CD4-positive, alpha-beta T cell treated with Interleukin-17A for 4 hours (primary cell): ENCODE measurements at regions not wholly inside any gene's neighbourhood (a gene's known extent, or its start where the extent isn't known, plus 50 kb on each side); places are given as distances from the start of the nearest gene placed in this dataset.

ENCODE experiments used
- DNase-seq: peaks from one replicate; pipeline ENCODE4 v3.0.0-alpha.2; 2020; ENCODE audit warnings: mixed read lengths

DNA sequence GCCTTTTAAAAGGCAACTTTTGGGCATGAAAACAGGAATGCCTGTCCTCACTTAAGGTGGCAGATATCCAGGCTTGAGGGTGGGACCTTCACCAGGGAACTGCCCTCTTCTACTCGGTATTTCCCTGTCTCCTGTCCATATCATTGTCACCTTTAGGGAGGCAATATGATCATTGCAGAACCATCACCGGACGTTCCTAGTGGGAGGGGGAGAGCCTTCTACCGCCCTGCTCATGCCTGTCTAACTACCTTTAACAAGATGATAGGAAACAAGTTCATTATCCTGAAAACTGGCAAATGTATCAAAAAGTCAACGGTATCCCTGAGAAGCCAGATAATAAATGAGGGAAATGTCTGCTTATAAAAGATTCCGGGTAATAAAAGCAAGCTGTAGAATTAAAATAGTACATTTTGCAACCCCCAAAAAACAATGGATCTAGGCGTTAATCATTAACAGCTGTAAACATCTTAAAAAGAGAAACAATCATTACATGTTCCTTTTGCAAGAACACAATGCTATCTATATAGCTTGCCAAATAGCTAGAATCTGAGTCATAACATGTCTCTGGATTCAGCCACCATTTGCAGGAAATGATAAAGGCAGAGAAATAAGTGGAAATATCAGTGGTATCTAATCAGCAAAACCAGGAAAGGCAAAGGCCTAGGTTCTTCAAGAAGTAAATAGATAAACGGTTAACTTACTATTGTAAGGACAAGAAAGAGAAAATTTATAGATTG is 852.9 kb upstream of the ADGRL4 start:
- no peak for DNase-seq

GRCh38 chr1:79852004-79852403 is 845.5 kb upstream of the ADGRL4 start:
- DNase-seq: no peak

GRCh38 chr1:79849388-79849787 is 842.9 kb upstream of the ADGRL4 start:
- no peak for DNase-seq

GRCh38 chr1:79848316-79848715 is 841.8 kb upstream of the ADGRL4 start:
- no peak for DNase-seq

DNA sequence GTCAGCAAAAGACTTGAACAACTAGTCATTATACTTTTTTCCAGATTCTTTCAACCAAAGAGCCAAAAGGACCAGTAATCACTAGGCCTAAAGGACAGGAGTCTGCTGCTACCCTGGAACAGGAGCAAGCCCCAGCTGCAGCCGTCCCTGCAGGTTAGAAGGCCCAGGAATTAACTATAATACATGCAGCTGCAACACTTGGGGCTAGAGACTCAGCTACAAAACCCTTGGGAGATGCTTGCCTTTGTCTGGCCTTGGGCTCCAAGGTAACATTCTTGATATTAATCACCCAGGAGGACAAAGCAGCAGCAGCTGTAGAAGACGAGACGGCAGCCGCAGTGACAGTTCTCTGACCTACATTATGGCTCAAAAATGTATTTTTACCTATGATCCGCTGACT is 841.2 kb upstream of the ADGRL4 start:
- no peak for DNase-seq

- DNase-seq: no peak
Measured at GRCh38 chr1:79845936-79846335, 839.4 kb upstream of the ADGRL4 start.

- no peak for DNase-seq
Measured at GRCh38 chr1:79842811-79843210, 836.3 kb upstream of the ADGRL4 start.

GRCh38 chr1:79839882-79840281 is 833.4 kb upstream of the ADGRL4 start:
- DNase-seq: no peak

DNA sequence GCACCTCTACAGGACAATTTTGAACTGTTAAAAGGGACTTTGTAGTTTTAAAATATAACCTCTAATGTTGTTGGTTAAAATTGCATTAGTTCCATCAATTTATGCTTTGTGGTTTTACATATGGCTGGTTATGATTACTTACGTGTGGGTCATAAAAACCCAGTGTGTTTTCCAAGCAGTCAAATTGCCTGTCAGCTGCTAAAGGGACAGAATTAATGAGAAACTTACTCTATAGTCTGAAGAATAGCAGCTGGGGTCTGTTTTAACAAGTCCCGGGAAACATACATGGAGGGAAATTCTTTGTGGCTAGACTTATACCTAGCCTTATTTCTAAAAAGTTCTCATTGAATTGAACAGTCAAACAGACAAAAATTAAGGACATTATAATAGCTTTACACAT is 820.9 kb upstream of the ADGRL4 start:
- DNase-seq: no peak

- DNase-seq: no peak
Measured at GRCh38 chr1:79825551-79825950, 819.0 kb upstream of the ADGRL4 start.

DNA sequence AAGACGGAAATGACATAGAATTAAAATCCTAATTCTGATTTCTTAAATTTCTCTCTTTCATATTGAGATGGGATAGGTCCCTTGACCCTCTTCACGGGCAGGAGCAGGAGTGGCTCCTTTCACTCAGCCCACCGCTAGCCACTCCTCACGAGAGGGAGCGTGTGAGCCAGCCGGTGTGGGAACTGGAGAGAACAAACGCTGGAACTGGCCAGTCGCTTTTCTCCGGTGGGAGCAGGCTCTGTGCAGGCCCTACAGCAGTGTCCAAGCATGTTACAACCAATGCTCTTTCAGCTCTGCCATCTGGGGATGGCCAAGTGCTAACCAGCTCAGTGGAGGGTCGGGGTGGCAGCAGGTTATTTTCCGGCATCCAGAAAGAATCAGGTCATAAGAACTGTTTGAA is 815.5 kb upstream of the ADGRL4 start:
- DNase-seq: no peak

DNA sequence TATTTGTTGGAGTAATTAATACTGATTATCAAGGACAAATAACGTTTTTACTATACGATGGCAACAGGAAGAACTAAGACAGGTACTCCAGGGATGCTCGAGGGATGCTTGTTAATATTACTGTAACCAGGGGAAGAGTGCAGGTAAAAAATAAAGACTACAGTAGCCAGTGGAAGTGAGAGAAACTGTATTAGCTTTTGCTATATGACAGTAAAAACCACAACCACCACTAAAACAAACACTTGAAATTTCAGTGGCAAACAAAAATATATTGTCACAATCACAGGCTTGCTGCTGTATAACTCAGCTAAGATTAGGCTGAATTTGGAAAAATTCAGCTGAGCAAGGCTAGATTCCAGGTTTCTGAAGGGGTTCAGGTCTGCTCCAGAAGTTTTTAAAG is 812.6 kb upstream of the ADGRL4 start:
- DNase-seq: no peak

GRCh38 chr1:79817031-79817560 is 810.6 kb upstream of the ADGRL4 start:
- no peak for DNase-seq

DNA sequence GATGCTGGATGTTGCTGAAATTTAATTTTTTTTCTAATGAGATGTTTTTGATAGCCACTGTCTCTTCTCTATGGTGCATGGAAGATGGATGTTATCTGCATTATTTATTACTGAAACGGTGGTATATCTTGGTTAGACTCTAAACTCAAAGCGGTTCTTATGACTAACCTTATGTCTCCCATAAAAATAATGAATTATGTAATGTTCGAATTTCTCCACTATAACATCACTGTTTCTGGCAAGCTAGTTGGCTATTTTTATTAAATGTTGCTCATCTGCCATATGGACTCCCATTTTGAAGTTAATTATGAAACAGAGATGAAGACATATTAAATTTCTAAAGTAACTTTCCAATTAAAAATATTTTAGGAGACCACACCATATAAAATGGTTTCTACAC is 808.6 kb upstream of the ADGRL4 start:
- no peak for DNase-seq

DNA sequence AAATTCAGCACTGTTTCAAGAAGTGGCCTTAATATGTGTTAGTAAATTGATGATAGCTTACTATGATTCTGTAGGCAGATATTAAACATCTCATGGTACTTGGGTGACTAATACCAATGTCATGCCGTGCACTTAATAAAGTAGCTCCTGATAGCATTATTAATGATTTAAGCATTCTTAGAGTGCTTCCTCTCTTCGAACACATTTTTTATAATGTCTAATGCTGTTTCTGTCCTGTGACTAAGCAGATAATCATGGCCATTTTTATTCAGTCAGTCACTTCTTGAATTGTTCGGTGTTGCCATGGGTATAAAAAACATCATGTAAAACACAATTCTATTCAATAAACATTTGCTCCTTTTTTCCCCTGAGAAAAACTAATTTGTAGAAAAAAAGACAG is 804.6 kb upstream of the ADGRL4 start:
- no peak for DNase-seq

GRCh38 chr1:79808816-79809475 is 802.4 kb upstream of the ADGRL4 start:
- no peak for DNase-seq

- no peak for DNase-seq
Measured at GRCh38 chr1:79807816-79808215, 801.3 kb upstream of the ADGRL4 start.

GRCh38 chr1:79797487-79797886 is 791.0 kb upstream of the ADGRL4 start:
- no peak for DNase-seq

DNA sequence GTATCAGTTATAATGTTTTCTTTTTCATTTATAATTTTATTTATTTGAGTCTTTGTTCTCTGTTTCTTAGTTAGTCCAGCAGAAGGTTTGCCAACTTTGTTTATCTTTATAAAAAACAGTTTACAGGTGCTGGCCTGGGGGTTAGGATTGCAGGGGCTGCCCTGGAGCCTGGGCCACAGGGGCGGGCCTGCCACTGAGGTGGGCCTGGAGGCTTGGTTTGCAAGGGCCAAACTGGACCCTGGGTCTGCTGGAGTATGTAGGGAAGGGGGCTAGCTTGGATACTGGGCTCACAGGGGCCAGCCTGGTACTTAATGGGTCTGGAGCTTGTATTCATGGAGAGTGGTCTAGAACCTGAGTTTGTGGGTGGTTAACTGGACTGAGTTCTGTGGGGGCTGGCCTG is 789.9 kb upstream of the ADGRL4 start:
- DNase-seq: no peak

DNA sequence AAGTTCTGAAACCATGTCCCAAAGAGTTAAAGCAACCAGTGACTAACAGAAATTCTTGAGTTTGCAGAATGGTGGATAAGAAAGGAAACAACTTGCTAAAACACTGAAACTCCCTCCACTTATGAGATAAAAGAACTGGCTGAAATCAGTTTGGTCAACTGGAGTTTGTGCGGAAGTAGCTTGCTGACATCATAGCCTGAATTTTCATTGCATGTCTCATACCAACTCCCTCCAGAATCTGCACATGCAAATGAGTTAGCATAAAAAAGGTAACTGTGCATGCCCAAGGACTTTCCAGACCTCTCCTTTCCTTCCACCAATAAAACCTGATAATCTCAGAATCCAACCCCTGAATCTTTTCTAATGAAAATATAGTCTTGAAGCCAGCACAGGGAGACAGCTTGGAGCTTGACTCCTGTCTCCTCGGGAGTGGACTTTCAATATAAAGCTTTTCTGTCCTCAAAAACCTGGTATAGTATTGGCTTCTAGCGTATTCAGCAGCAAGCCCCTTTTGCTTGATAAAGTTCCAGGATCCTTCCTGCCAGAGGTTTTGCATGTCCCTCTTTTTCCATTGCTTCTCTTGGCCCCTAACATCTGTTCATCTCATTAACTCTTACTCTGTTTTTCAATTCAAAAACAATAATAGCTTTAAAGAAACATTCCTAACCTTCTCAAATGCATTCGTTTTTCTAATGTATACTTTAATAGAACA is 785.8 kb upstream of the ADGRL4 start:
- DNase-seq: no peak

DNA sequence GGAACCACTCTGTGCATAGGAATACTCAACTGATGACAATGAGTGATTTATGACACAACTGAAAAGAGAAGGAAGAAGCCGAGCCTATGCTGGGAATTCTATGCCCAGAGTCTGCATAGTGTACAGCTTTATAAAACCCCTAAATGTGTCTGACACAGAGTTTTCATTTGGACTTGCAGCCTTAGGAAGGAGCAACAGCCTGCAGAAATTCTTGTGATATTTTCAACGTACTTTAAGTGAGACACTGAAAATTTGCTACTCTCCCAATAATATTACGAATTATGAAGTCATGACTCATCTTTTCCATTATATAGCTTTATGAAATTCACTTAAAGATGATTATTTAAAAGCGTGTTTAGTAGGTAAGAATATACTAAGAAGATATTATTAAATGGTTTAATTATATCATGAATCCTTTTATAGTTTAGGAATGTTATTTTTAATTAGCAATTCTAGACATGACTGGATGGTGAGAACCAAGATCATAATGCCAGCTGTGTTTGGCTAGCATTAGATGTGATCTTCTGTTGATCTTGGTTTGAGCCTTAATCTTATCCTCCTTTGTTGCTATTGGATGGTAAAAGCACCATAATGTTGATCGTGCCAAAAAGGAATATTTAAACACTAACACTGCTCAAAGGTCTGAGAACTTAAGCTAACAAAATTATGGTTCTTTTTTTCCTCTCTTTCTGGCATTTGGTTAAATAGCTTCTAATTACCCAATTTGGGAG is 785.1 kb upstream of the ADGRL4 start:
- DNase-seq: no peak

DNA sequence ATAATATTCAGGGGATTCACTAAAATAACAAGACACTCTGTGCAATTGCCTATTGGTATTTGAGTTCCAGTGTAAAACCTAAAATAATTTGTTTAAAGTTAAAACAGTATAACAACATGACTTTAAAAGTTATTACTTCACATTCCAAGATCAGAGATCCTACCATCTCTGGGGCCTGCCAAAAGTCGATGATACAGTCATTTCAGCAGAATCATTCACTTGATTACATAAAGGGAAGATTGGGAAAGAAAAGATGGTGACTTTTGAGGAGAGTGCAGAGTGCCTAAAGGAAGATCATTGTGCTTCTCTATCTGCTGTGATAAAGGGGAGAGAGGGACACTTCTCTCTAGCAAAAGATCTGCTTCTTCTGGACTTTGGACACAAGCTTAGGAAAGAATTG is 784.4 kb upstream of the ADGRL4 start:
- no peak for DNase-seq

DNA sequence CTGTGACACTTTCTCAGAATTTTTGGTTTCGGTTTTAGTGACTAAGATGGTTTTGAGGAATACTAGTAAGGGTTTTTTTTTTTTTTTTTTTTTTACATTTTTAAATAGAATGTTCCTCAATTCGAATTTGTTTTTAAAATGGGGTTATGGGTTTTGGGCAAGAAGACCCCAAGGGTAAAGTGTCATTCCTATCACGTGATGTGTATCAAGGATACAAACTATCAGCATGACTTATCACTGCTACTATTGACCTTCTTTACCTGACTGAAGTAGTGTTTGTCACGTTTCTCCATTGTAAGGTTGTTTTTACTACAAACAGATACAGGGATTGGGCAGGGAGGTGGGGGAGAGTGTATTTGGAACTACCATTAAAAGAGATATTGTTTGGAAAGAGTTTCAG is 781.1 kb upstream of the ADGRL4 start:
- no peak for DNase-seq
